ENCODE measurements at regions not wholly inside any gene's neighbourhood (a gene's known extent, or its start where the extent isn't known, plus 50 kb on each side); places are given as distances from the start of the nearest gene placed in this dataset.

GRCh38 chr5:135150767-135151166 lies 116.7 kb upstream of the PITX1 start:
- TF ChIP-seq EZH2 (IDR thresholded peaks at IDR 0.05): no peak
- no peak for TF ChIP-seq POLR2AphosphoS5 (IDR thresholded peaks at IDR 0.05; ENCODE audit: borderline replicate concordance, low read depth, low read length)

Measured in SK-N-MC (cell line).